Type B pancreatic cell (in vitro differentiated cells): ENCODE measurements at regions not wholly inside any gene's neighbourhood (a gene's known extent, or its start where the extent isn't known, plus 50 kb on each side); places are given as distances from the start of the nearest gene placed in this dataset.

Source experiments
- DNase-seq: peaks from one replicate; pipeline ENCODE4 v3.0.0; 2021; ENCODE audit warnings: mixed read lengths; ENCODE audit not compliant: unreplicated experiment; ENCODE audit errors: extremely low spot score
- H3K27ac Mint-ChIP-seq: 2 replicates; pipeline ENCODE4 v1.8.0; 2021; ENCODE audit warnings: mild to moderate bottlenecking, mixed read lengths
- H3K27me3 Mint-ChIP-seq: 2 replicates; pipeline ENCODE4 v1.8.0; 2021; ENCODE audit warnings: mixed read lengths
- H3K36me3 Mint-ChIP-seq: 2 replicates; pipeline ENCODE4 v1.8.0; 2021; ENCODE audit warnings: mixed read lengths
- H3K4me1 Mint-ChIP-seq: one replicate; pipeline ENCODE4 v1.8.0; 2021; ENCODE audit warnings: mixed read lengths; ENCODE audit not compliant: unreplicated experiment
- H3K4me3 Mint-ChIP-seq: 2 replicates; pipeline ENCODE4 v1.8.0; 2021; ENCODE audit warnings: mild to moderate bottlenecking, mixed read lengths
- H3K9me3 Mint-ChIP-seq: 2 replicates; pipeline ENCODE4 v1.8.0; 2021; ENCODE audit warnings: mixed read lengths
- CTCF ChIP-seq: fragments of 200-600 bp; sonication (generic); conservative IDR thresholded peaks from 2 replicates; pipeline ENCODE4 v1.5.0; 2021; ENCODE audit warnings: antibody characterized with exemption, mild to moderate bottlenecking

- no peak for DNase-seq
- no peaks in the 10 kb centered on the region for H3K36me3 Mint-ChIP-seq
- TF ChIP-seq CTCF, result no peak
- no peaks in the 10 kb centered on the region for H3K27me3 Mint-ChIP-seq
- no peak overlapping the region for H3K4me3 Mint-ChIP-seq
- no peaks in the 10 kb centered on the region for H3K9me3 Mint-ChIP-seq
- peaks cover 19% of the 10 kb centered on the region for H3K4me1 Mint-ChIP-seq
- no peak overlapping the region for H3K27ac Mint-ChIP-seq
Measured at GRCh38 chr4:54941994-54942552, 183.3 kb downstream of the KDR start.

- no peak for DNase-seq
- no peaks in the 10 kb centered on the region for H3K27me3 Mint-ChIP-seq
- no peaks in the 10 kb centered on the region for H3K36me3 Mint-ChIP-seq
- no peak overlapping the region for H3K27ac Mint-ChIP-seq
- H3K9me3 Mint-ChIP-seq, result no peaks in the 10 kb centered on the region
- TF ChIP-seq CTCF, result no peak
- peaks cover 19% of the 10 kb centered on the region for H3K4me1 Mint-ChIP-seq
- no peak overlapping the region for H3K4me3 Mint-ChIP-seq
Measured at GRCh38 chr4:54940996-54941865, 184.2 kb downstream of the KDR start.

- H3K27me3 Mint-ChIP-seq, result peaks cover 8% of the 10 kb centered on the region
- TF ChIP-seq CTCF, result no peak
- no peaks in the 10 kb centered on the region for H3K9me3 Mint-ChIP-seq
- H3K36me3 Mint-ChIP-seq, result no peaks in the 10 kb centered on the region
- H3K4me1 Mint-ChIP-seq, result peaks cover 23% of the 10 kb centered on the region
- no peak for DNase-seq
- H3K27ac Mint-ChIP-seq, result no peak overlapping the region
- no peak overlapping the region for H3K4me3 Mint-ChIP-seq
Measured at GRCh38 chr4:54937501-54937900, 187.9 kb downstream of the KDR start.

- Mint-ChIP-seq H3K36me3 (no peaks in the 10 kb centered on the region), H3K4me3 (no peak overlapping the region), H3K27ac (no peak overlapping the region), H3K27me3 (peaks cover 8% of the 10 kb centered on the region), H3K9me3 (no peaks in the 10 kb centered on the region), H3K4me1 (peaks cover 16% of the 10 kb centered on the region)
- no peak for TF ChIP-seq CTCF
- DNase-seq, result no peak
Measured at GRCh38 chr4:54933579-54933978, 191.8 kb downstream of the KDR start.

GRCh38 chr4:54930226-54930625, 195.2 kb downstream of the KDR start:
- DNase-seq, result no peak
- Mint-ChIP-seq H3K27ac (no peak overlapping the region), H3K36me3 (no peaks in the 10 kb centered on the region), H3K27me3 (peaks cover 3% of the 10 kb centered on the region), H3K9me3 (no peaks in the 10 kb centered on the region), H3K4me3 (no peak overlapping the region), H3K4me1 (no peaks in the 10 kb centered on the region)
- TF ChIP-seq CTCF, result no peak
